ENCODE measurements at regions not wholly inside any gene's neighbourhood (a gene's known extent, or its start where the extent isn't known, plus 50 kb on each side); places are given as distances from the start of the nearest gene placed in this dataset.
A peak's percentile ranks its signal among the peaks of the same experiment; 100 is the strongest.

DNA sequence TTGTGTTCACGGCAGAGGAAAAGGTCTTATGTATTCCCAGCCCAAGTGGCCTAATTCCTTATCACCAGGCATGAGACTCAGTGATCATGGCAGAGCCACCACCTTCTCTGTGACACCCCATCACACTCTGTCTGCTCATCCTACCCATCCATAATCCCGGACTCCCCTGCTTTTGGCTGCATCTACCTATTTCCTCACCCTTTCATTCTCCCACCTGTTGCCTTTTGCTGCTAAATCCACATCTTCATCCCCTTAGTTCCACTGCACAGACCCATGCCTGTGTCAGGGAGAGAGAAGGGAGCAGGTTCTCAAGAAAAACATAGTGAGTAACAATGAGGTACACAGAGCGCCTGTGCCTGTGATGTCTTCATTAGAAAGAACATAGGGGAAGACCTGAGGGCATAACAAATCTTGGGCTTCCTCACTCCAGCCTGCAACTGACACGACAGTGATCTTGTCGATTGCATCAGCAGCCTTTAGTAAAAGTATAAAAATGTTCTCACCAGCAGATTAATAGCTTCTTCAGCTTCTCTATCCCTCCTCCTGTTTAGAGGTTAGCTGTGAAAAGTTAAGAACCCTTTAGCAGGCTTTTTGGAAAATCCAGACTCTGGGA, 246.5 kb upstream of the SPRED2 start:
- Histone ChIP-seq H2AFZ (ENCODE audit: low read length) (peak overlapping the region; percentile 68; the same call in 1 of the 2 replicates), H2BK15ac (ENCODE audit: low read length) (0 out of 2 replicates have a peak overlapping the region, but pooled peaks have one; percentile 23), H4K8ac (ENCODE audit: extremely low read depth, insufficient read depth, low read length) (no peak overlapping the region), H2AK5ac (ENCODE audit: low read depth, low read length) (no peak overlapping the region), H2BK12ac (ENCODE audit: low read depth, low read length) (no peak overlapping the region), H3K36me3 (ENCODE audit: control insufficient read depth in 2 of 4, insufficient read depth in 4 of 4, low read length in 3 of 4) (no peaks in the 10 kb centered on the region), H3K79me1 (ENCODE audit: low read depth, low read length) (no peaks in the 10 kb centered on the region), H3K14ac (ENCODE audit: insufficient read length) (no peak overlapping the region), H3K23ac (ENCODE audit: insufficient read length) (no peak overlapping the region), H3K23me2 (ENCODE audit: low read depth, low read length) (no peaks in the 10 kb centered on the region; the same call in 1 of the 2 replicates), H3K56ac (replicated peaks; ENCODE audit: insufficient read length, low read depth, low read length) (no peak overlapping the region), H3K9ac (replicated peaks in 1 of 4; ENCODE audit: extremely low read depth in 1 of 4, low read depth in 3 of 4, low read length in 3 of 4) (no peak overlapping the region), H2BK5ac (ENCODE audit: low read depth, low read length) (no peak overlapping the region), H2BK120ac (replicated peaks; ENCODE audit: low read depth, low read length) (no peak overlapping the region), H3K27me3 (replicated peaks in 1 of 4; ENCODE audit: control insufficient read depth in 3 of 4, extremely low read depth in 1 of 4, insufficient read depth in 3 of 4, low read length in 3 of 4) (no peaks in the 10 kb centered on the region), H4K91ac (replicated peaks; ENCODE audit: insufficient read length, low read length) (no peak overlapping the region), H3K4me1 (replicated peaks in 1 of 4; ENCODE audit: control insufficient read depth in 3 of 4, insufficient read depth in 4 of 4, low read length in 3 of 4) (no peaks in the 10 kb centered on the region), H3K4me3 (ENCODE audit: extremely low read depth in 1 of 4, insufficient read depth in 2 of 4, low read depth in 3 of 4, low read length in 4 of 4) (no peak overlapping the region), H4K5ac (ENCODE audit: insufficient read length, low read depth, low read length) (no peak overlapping the region), H3K9me3 (ENCODE audit: insufficient read depth in 2 of 2, low read depth in 1 of 2, low read length in 1 of 2) (peaks cover 0 to 2% of the 10 kb centered on the region in 2 experiments; a peak in 1 of 4 replicates), H2BK20ac (ENCODE audit: low read length) (no peak overlapping the region), H3K18ac (ENCODE audit: extremely low read depth, low read length) (no peak overlapping the region), H3K4ac (replicated peaks; ENCODE audit: insufficient read length, low read depth, low read length) (peak overlapping the region; percentile 21), H3K27ac (ENCODE audit: low read depth, low read length) (no peak overlapping the region), H3K79me2 (ENCODE audit: control insufficient read depth in 1 of 2, insufficient read depth in 2 of 2, low read length in 2 of 2) (no peaks in the 10 kb centered on the region), H3K4me2 (ENCODE audit: insufficient read depth in 1 of 2, low read depth in 2 of 2, low read length in 2 of 2) (no peak overlapping the region), H4K20me1 (replicated peaks in 1 of 2; ENCODE audit: control insufficient read depth in 1 of 2, insufficient read depth in 2 of 2, low read length in 2 of 2) (no peaks in the 10 kb centered on the region)
- TF ChIP-seq FOSL1 (IDR thresholded peaks at IDR 0.05; ENCODE audit: insufficient read depth, low read depth, low read length) (no peak), HDAC6 (IDR thresholded peaks at IDR 0.05; ENCODE audit: low read depth, low read length) (no peak), BACH1 (IDR thresholded peaks at IDR 0.05; ENCODE audit: low read length) (no peak), CHD1 (IDR thresholded peaks at IDR 0.05; ENCODE audit: low read depth, low read length) (no peak), SRF (IDR thresholded peaks at IDR 0.05; ENCODE audit: low read depth, low read length) (no peak), YY1 (IDR thresholded peaks at IDR 0.05; ENCODE audit: low read depth, low read length) (no peak), KDM1A (IDR thresholded peaks at IDR 0.05; ENCODE audit: borderline replicate concordance, low read length) (no peak), RXRA (IDR thresholded peaks at IDR 0.05; ENCODE audit: insufficient read depth, low read depth, low read length) (no peak), ZNF274 (IDR thresholded peaks at IDR 0.05; ENCODE audit: borderline replicate concordance, extremely low read depth, low read length) (no peak), JUND (IDR thresholded peaks at IDR 0.05; ENCODE audit: low read length) (no peak), POU5F1 (IDR thresholded peaks at IDR 0.05; ENCODE audit: low read depth, low read length) (no peak)
- TF ChIP-seq, protein P1, sequence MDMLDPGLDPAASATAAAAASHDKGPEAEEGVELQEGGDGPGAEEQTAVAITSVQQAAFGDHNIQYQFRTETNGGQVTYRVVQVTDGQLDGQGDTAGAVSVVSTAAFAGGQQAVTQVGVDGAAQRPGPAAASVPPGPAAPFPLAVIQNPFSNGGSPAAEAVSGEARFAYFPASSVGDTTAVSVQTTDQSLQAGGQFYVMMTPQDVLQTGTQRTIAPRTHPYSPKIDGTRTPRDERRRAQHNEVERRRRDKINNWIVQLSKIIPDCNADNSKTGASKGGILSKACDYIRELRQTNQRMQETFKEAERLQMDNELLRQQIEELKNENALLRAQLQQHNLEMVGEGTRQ (IDR thresholded peaks at IDR 0.05; ENCODE audit: low read length), result no peak
- ChIA-PET CTCF (ENCODE audit: partially characterized antibody) (no interaction called here), POLR2A (ENCODE audit: partially characterized antibody) (no interaction called here)
- DNase-seq (ENCODE audit: low read depth in 1 of 2, low spot score in 2 of 2) (no peak), FAIRE-seq (no peak)
- WGBS, 2 experiments (ENCODE audit: extremely low coverage in 1 of 2, insufficient coverage in 1 of 2, insufficient read length in 1 of 2, insufficient replicate concordance in 2 of 2, low coverage in 1 of 2, low lambda C conversion rate in 2 of 2, missing lambda C conversion rate in 1 of 2), result 84% methylated on average over 5 of the region's 5 CpGs; no CpG with 5 or more reads in 1 of the 2 experiments
